ENCODE measurements at regions not wholly inside any gene's neighbourhood (a gene's known extent, or its start where the extent isn't known, plus 50 kb on each side); places are given as distances from the start of the nearest gene placed in this dataset.

GRCh38 chr12:115135800-115136211 is 451.8 kb upstream of the TBX3 start:
- TF ChIP-seq CTCF (IDR thresholded peaks at IDR 0.05; ENCODE audit: low read depth, low read length) = no peak
- no peak overlapping the region for H3K27ac ChIP-seq
- no peaks in the 10 kb centered on the region for H3K9me3 ChIP-seq (ENCODE audit: severe bottlenecking)
- no peaks in the 10 kb centered on the region for H3K27me3 ChIP-seq (ENCODE audit: insufficient read depth, low read depth, severe bottlenecking)
- no peaks in the 10 kb centered on the region for H3K36me3 ChIP-seq
- no peak overlapping the region for H3K4me3 ChIP-seq (ENCODE audit: low read depth, low read length)
- DNase-seq = no peak

GRCh38 chr12:115134298-115134697 is 450.3 kb upstream of the TBX3 start:
- no peak overlapping the region for H3K4me3 ChIP-seq (ENCODE audit: low read depth, low read length)
- TF ChIP-seq CTCF (IDR thresholded peaks at IDR 0.05; ENCODE audit: low read depth, low read length) = no peak
- H3K27ac ChIP-seq = no peak overlapping the region
- no peaks in the 10 kb centered on the region for H3K36me3 ChIP-seq
- no peaks in the 10 kb centered on the region for H3K9me3 ChIP-seq (ENCODE audit: severe bottlenecking)
- DNase-seq = no peak
- H3K27me3 ChIP-seq (ENCODE audit: insufficient read depth, low read depth, severe bottlenecking) = no peaks in the 10 kb centered on the region

GRCh38 chr12:115132905-115133304 is 448.9 kb upstream of the TBX3 start:
- no peak for DNase-seq
- Histone ChIP-seq H3K27ac (no peak overlapping the region), H3K27me3 (ENCODE audit: insufficient read depth, low read depth, severe bottlenecking) (no peaks in the 10 kb centered on the region), H3K36me3 (no peaks in the 10 kb centered on the region), H3K9me3 (ENCODE audit: severe bottlenecking) (no peaks in the 10 kb centered on the region), H3K4me3 (ENCODE audit: low read depth, low read length) (no peak overlapping the region)
- TF ChIP-seq CTCF (IDR thresholded peaks at IDR 0.05; ENCODE audit: low read depth, low read length) = no peak

GRCh38 chr12:115132145-115132544 is 448.2 kb upstream of the TBX3 start:
- Histone ChIP-seq H3K27ac (no peak overlapping the region), H3K27me3 (ENCODE audit: insufficient read depth, low read depth, severe bottlenecking) (no peaks in the 10 kb centered on the region), H3K9me3 (ENCODE audit: severe bottlenecking) (no peaks in the 10 kb centered on the region), H3K4me3 (ENCODE audit: low read depth, low read length) (no peak overlapping the region), H3K36me3 (no peaks in the 10 kb centered on the region)
- no peak for TF ChIP-seq CTCF (IDR thresholded peaks at IDR 0.05; ENCODE audit: low read depth, low read length)
- DNase-seq = no peak

GRCh38 chr12:115129727-115130126 is 445.8 kb upstream of the TBX3 start:
- no peak for DNase-seq
- no peak for TF ChIP-seq CTCF (IDR thresholded peaks at IDR 0.05; ENCODE audit: low read depth, low read length)
- Histone ChIP-seq H3K27ac (no peak overlapping the region), H3K36me3 (no peaks in the 10 kb centered on the region), H3K9me3 (ENCODE audit: severe bottlenecking) (no peaks in the 10 kb centered on the region), H3K27me3 (ENCODE audit: insufficient read depth, low read depth, severe bottlenecking) (no peaks in the 10 kb centered on the region), H3K4me3 (ENCODE audit: low read depth, low read length) (no peak overlapping the region)

- no peak overlapping the region for H3K4me3 ChIP-seq (ENCODE audit: low read depth, low read length)
- H3K36me3 ChIP-seq = no peaks in the 10 kb centered on the region
- H3K27ac ChIP-seq = no peak overlapping the region
- DNase-seq = no peak
- no peak for TF ChIP-seq CTCF (IDR thresholded peaks at IDR 0.05; ENCODE audit: low read depth, low read length)
- H3K27me3 ChIP-seq (ENCODE audit: insufficient read depth, low read depth, severe bottlenecking) = no peaks in the 10 kb centered on the region
- H3K9me3 ChIP-seq (ENCODE audit: severe bottlenecking) = no peaks in the 10 kb centered on the region
These were observed 437.1 kb upstream of the TBX3 start for GRCh38 chr12:115121053-115121452.

All from WERI-Rb-1 (cell line).